ENCODE measurements at regions not wholly inside any gene's neighbourhood (a gene's known extent, or its start where the extent isn't known, plus 50 kb on each side); places are given as distances from the start of the nearest gene placed in this dataset.
"Not testable (repeated sequence)": the region's sequence is repeated elsewhere in the genome, so short reads cannot be mapped to it uniquely, and the experiment has no call there.

- TF ChIP-seq, protein P1, sequence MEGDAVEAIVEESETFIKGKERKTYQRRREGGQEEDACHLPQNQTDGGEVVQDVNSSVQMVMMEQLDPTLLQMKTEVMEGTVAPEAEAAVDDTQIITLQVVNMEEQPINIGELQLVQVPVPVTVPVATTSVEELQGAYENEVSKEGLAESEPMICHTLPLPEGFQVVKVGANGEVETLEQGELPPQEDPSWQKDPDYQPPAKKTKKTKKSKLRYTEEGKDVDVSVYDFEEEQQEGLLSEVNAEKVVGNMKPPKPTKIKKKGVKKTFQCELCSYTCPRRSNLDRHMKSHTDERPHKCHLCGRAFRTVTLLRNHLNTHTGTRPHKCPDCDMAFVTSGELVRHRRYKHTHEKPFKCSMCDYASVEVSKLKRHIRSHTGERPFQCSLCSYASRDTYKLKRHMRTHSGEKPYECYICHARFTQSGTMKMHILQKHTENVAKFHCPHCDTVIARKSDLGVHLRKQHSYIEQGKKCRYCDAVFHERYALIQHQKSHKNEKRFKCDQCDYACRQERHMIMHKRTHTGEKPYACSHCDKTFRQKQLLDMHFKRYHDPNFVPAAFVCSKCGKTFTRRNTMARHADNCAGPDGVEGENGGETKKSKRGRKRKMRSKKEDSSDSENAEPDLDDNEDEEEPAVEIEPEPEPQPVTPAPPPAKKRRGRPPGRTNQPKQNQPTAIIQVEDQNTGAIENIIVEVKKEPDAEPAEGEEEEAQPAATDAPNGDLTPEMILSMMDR (IDR thresholded peaks at IDR 0.05): no peak
- no peak overlapping the region for H3K4me3 ChIP-seq (ENCODE audit: low read depth, low read length)
- no peak overlapping the region for H3K4me2 ChIP-seq (ENCODE audit: low read length)
- H3K9ac ChIP-seq: no peak overlapping the region
- H2AFZ ChIP-seq: no peak overlapping the region
- H3K79me2 ChIP-seq: no peaks in the 10 kb centered on the region
- H3K36me3 ChIP-seq (ENCODE audit: control insufficient read depth, insufficient read depth, low read length): no peaks in the 10 kb centered on the region
- no peaks in the 10 kb centered on the region for H3K9me3 ChIP-seq (ENCODE audit: control insufficient read depth, low read length)
- H3K4me1 ChIP-seq: no peaks in the 10 kb centered on the region
- H3K27me3 ChIP-seq (ENCODE audit: control insufficient read depth, insufficient read depth, low read length): no peaks in the 10 kb centered on the region
- H3K27ac ChIP-seq: no peak overlapping the region
These were observed 440.6 kb upstream of the DYNLRB2 start for GRCh38 chr16:80100186-80100585.

DNA sequence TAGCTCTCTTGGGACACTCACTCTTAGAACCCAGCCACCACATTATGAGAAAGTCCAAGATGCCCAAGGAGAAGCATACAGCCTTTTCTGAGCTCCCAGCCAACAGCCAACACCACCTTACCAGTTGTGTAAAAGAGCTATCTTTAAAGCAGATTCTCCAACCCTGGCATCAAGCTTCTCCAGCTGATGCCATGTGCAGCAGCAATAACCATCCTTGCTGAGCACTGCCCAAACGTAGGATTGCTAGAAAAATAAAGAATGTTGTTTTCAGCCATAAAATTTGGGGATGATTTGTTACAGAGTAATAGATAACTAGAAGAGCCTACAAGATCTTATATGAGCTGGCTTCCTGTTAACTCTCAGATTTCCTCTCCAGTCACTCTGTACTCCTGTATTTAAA is 443.7 kb upstream of the DYNLRB2 start:
- Histone ChIP-seq H3K27ac (no peak overlapping the region), H3K4me2 (ENCODE audit: low read length) (no peak overlapping the region), H3K9me3 (ENCODE audit: control insufficient read depth, low read length) (no peaks in the 10 kb centered on the region), H3K27me3 (ENCODE audit: control insufficient read depth, insufficient read depth, low read length) (no peaks in the 10 kb centered on the region), H3K9ac (no peak overlapping the region), H3K4me1 (no peaks in the 10 kb centered on the region), H3K79me2 (no peaks in the 10 kb centered on the region), H3K36me3 (ENCODE audit: control insufficient read depth, insufficient read depth, low read length) (no peaks in the 10 kb centered on the region), H3K4me3 (ENCODE audit: low read depth, low read length) (no peak overlapping the region), H2AFZ (no peak overlapping the region)
- TF ChIP-seq, protein P1 (IDR thresholded peaks at IDR 0.05): no peak

- TF ChIP-seq, protein P1 (IDR thresholded peaks at IDR 0.05): no peak
- H3K9me3 ChIP-seq (ENCODE audit: control insufficient read depth, low read length): no peaks in the 10 kb centered on the region
- H3K4me2 ChIP-seq (ENCODE audit: low read length): no peak overlapping the region
- H3K27ac ChIP-seq: no peak overlapping the region
- no peak overlapping the region for H3K4me3 ChIP-seq (ENCODE audit: low read depth, low read length)
- no peak overlapping the region for H3K9ac ChIP-seq
- H2AFZ ChIP-seq: no peak overlapping the region
- no peaks in the 10 kb centered on the region for H3K36me3 ChIP-seq (ENCODE audit: control insufficient read depth, insufficient read depth, low read length)
- H3K79me2 ChIP-seq: no peaks in the 10 kb centered on the region
- no peaks in the 10 kb centered on the region for H3K27me3 ChIP-seq (ENCODE audit: control insufficient read depth, insufficient read depth, low read length)
- no peaks in the 10 kb centered on the region for H3K4me1 ChIP-seq
These were observed 448.1 kb upstream of the DYNLRB2 start for GRCh38 chr16:80092681-80093080.

- not testable (repeated sequence) for H3K27ac ChIP-seq; H2AFZ ChIP-seq; H3K4me3 ChIP-seq (ENCODE audit: low read depth, low read length); H3K9ac ChIP-seq; H3K4me2 ChIP-seq (ENCODE audit: low read length); H3K79me2 ChIP-seq; H3K36me3 ChIP-seq (ENCODE audit: control insufficient read depth, insufficient read depth, low read length); H3K9me3 ChIP-seq (ENCODE audit: control insufficient read depth, low read length); H3K27me3 ChIP-seq (ENCODE audit: control insufficient read depth, insufficient read depth, low read length); H3K4me1 ChIP-seq
These were observed 449.3 kb upstream of the DYNLRB2 start for GRCh38 chr16:80091453-80091852.

GRCh38 chr16:80085606-80086005 is 455.2 kb upstream of the DYNLRB2 start:
- Histone ChIP-seq H3K9me3 (ENCODE audit: control insufficient read depth, low read length) (no peaks in the 10 kb centered on the region), H3K4me2 (ENCODE audit: low read length) (no peak overlapping the region), H3K36me3 (ENCODE audit: control insufficient read depth, insufficient read depth, low read length) (no peaks in the 10 kb centered on the region), H3K27ac (no peak overlapping the region), H2AFZ (no peak overlapping the region), H3K4me3 (ENCODE audit: low read depth, low read length) (no peak overlapping the region), H3K4me1 (no peaks in the 10 kb centered on the region), H3K79me2 (no peaks in the 10 kb centered on the region), H3K9ac (no peak overlapping the region), H3K27me3 (ENCODE audit: control insufficient read depth, insufficient read depth, low read length) (no peaks in the 10 kb centered on the region)
- TF ChIP-seq, protein P1 (IDR thresholded peaks at IDR 0.05): no peak

All from parathyroid adenoma (tissue), 2 donors.